Ureter (tissue), 1 donor: ENCODE measurements at regions not wholly inside any gene's neighbourhood (a gene's known extent, or its start where the extent isn't known, plus 50 kb on each side); places are given as distances from the start of the nearest gene placed in this dataset.

Experiments
- DNase-seq: peaks from one replicate; pipeline ENCODE4 v3.0.0-alpha.2; 2020; ENCODE audit warnings: low spot score
- donor health status: DM: yes; HTN: yes; CAD: no.

GRCh38 chr1:114227059-114227458 lies 73.4 kb upstream of the SYT6 start:
- no peak for DNase-seq

GRCh38 chr1:114224196-114224907 lies 70.7 kb upstream of the SYT6 start:
- DNase-seq: no peak

GRCh38 chr1:114222920-114223319 lies 69.3 kb upstream of the SYT6 start:
- no peak for DNase-seq

- no peak for DNase-seq
These were observed 65.7 kb upstream of the SYT6 start for GRCh38 chr1:114219172-114219868.

- no peak for DNase-seq
These were observed 64.9 kb upstream of the SYT6 start for GRCh38 chr1:114218361-114219171.

GRCh38 chr1:114216431-114217173 lies 62.9 kb upstream of the SYT6 start:
- DNase-seq: no peak

GRCh38 chr1:114215436-114215835 lies 61.8 kb upstream of the SYT6 start:
- no peak for DNase-seq

- no peak for DNase-seq
These were observed 60.3 kb upstream of the SYT6 start for GRCh38 chr1:114214016-114214415.

GRCh38 chr1:114209971-114210370 lies 56.3 kb upstream of the SYT6 start:
- DNase-seq: no peak

- DNase-seq: no peak
These were observed 55.0 kb upstream of the SYT6 start for GRCh38 chr1:114208714-114209113.

- no peak for DNase-seq
These were observed 54.4 kb upstream of the SYT6 start for GRCh38 chr1:114208106-114208505.

GRCh38 chr1:114207635-114208034 lies 54.0 kb upstream of the SYT6 start:
- no peak for DNase-seq

- no peak for DNase-seq
These were observed 52.7 kb upstream of the SYT6 start for GRCh38 chr1:114206392-114206791.

GRCh38 chr1:114203595-114204128 lies 50.0 kb upstream of the SYT6 start:
- no peak for DNase-seq
